Testis (tissue), 2 donors: ENCODE measurements at regions not wholly inside any gene's neighbourhood (a gene's known extent, or its start where the extent isn't known, plus 50 kb on each side); places are given as distances from the start of the nearest gene placed in this dataset.

Experiments used
- CTCF ChIP-seq, 3 experiments: fragments of 450-650 bp in 2 of 3; fragments of 200-600 bp in 1 of 3; sonication (generic) in 1 of 3; IDR thresholded peaks; one replicate each; pipeline ENCODE4 v1.5.1; 2016 to 2019; ENCODE audit warnings: antibody characterized with exemption in 3 of 3, mild to moderate bottlenecking in 2 of 3, moderate library complexity in 1 of 3
- POLR2A ChIP-seq: fragments of 450-650 bp; IDR thresholded peaks from one replicate; pipeline ENCODE4 v1.6.1; 2017; ENCODE audit warnings: antibody characterized with exemption, mild to moderate bottlenecking, moderate library complexity

- TF ChIP-seq CTCF (IDR thresholded peaks at IDR 0.05) (no peak), POLR2A (no peak)
Measured at GRCh38 chr4:13704035-13704434, 76.5 kb upstream of the BOD1L1 start.
